Activated B cell treated with CpG ODN at 0.5 μM for 24 hours (primary cell): ENCODE measurements at regions not wholly inside any gene's neighbourhood (a gene's known extent, or its start where the extent isn't known, plus 50 kb on each side); places are given as distances from the start of the nearest gene placed in this dataset.
"Not testable (repeated sequence)": the region's sequence is repeated elsewhere in the genome, so short reads cannot be mapped to it uniquely, and the experiment has no call there.

Experiments
- ATAC-seq: fragments of 200-7000 bp; cut with Tn5 transposase; one replicate; pipeline ENCODE4 v1.10.0; 2021; ENCODE audit warnings: low read depth, mild to moderate bottlenecking, moderate library complexity
- CTCF ChIA-PET: fragments of 350-600 bp; sonication (Branson Sonifier 250); formaldehyde crosslinking; loops from one replicate; lab custom pipeline; 2021; ENCODE audit warnings: antibody characterized with exemption; lab: Charles Lee
- POLR2A ChIA-PET: fragments of 350-600 bp; sonication (Branson Sonifier 250); formaldehyde crosslinking; loops from one replicate; lab custom pipeline; 2021; ENCODE audit warnings: antibody characterized with exemption; lab: Charles Lee
- DNase-seq: peaks from one replicate; pipeline ENCODE4 v3.0.0; 2022
- H3K27ac Mint-ChIP-seq: one replicate; pipeline ENCODE4 v1.8.0; 2020; ENCODE audit warnings: mixed read lengths
- H3K27me3 Mint-ChIP-seq: one replicate; pipeline ENCODE4 v1.8.0; 2021; ENCODE audit warnings: mixed read lengths
- H3K36me3 Mint-ChIP-seq: one replicate; pipeline ENCODE4 v1.8.0; 2021; ENCODE audit warnings: low read depth, mixed read lengths
- H3K4me1 Mint-ChIP-seq: one replicate; pipeline ENCODE4 v1.8.0; 2021; ENCODE audit warnings: mixed read lengths
- H3K4me3 Mint-ChIP-seq: one replicate; pipeline ENCODE4 v1.8.0; 2020; ENCODE audit warnings: mild to moderate bottlenecking, mixed read lengths
- H3K9me3 Mint-ChIP-seq: one replicate; pipeline ENCODE4 v1.8.0; 2020; ENCODE audit warnings: mixed read lengths
- intact Hi-C: fragments of 100-400 bp; cut with micrococcal nuclease; formaldehyde crosslinking; loops from one replicate; pipeline ENCODE4 v1.15.1; 2024
- TF ChIP-seq, protein P1 (sequence below): fragments of 200-600 bp; IDR thresholded peaks from one replicate; pipeline ENCODE4 v1.8.0; 2022; ENCODE audit warnings: antibody characterized with exemption, mild to moderate bottlenecking

DNA sequence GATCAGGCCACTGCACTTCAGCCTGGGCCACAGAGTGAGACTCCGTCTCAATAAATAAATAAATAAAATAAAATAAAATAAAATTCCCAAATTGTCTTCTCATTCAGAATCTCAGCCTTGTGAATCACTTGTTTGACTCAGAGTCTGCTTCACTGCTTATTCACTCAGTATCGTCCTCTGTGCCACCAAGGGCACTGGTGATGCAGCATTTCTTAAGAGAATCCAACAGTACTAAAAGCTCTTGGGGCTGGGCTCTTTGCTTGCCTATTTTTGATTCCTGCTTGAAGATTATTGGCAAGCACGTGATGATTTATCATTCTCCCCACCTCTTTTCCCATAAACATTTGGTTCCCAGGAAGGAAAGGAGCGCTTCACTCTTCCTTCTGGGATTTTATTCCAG lies 54.8 kb upstream of the HMGB1 start:
- Mint-ChIP-seq H3K9me3 (no peaks in the 10 kb centered on the region), H3K4me1 (no peaks in the 10 kb centered on the region), H3K27me3 (no peaks in the 10 kb centered on the region), H3K27ac (no peak overlapping the region), H3K4me3 (no peak overlapping the region), H3K36me3 (no peaks in the 10 kb centered on the region)
- intact Hi-C loops = no loop called here
- ATAC-seq (no peak), DNase-seq (no peak)
- POLR2A ChIA-PET = no interaction called here
- TF ChIP-seq, protein P1, sequence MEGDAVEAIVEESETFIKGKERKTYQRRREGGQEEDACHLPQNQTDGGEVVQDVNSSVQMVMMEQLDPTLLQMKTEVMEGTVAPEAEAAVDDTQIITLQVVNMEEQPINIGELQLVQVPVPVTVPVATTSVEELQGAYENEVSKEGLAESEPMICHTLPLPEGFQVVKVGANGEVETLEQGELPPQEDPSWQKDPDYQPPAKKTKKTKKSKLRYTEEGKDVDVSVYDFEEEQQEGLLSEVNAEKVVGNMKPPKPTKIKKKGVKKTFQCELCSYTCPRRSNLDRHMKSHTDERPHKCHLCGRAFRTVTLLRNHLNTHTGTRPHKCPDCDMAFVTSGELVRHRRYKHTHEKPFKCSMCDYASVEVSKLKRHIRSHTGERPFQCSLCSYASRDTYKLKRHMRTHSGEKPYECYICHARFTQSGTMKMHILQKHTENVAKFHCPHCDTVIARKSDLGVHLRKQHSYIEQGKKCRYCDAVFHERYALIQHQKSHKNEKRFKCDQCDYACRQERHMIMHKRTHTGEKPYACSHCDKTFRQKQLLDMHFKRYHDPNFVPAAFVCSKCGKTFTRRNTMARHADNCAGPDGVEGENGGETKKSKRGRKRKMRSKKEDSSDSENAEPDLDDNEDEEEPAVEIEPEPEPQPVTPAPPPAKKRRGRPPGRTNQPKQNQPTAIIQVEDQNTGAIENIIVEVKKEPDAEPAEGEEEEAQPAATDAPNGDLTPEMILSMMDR = no peak
- CTCF ChIA-PET = no interaction called here

DNA sequence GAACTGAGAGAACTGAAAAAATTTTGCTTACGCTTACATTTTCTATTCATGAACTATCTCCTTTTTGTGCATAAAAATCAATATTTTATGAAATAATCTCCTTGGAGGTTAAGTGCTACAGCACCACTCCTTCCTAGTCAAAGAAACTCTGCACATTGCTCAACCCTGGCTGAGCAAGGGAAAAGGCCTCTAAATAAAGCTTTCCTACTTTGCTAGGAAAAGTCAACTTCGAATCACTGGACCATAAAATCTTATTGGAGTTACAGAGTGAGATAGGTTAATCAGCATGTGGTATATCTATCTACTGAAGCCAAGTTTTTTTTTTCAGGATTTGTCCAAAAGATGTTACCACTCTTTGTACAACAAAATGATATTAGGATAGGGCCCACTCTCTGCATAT lies 57.5 kb upstream of the HMGB1 start:
- ChIA-PET POLR2A (no interaction called here), CTCF (no interaction called here)
- Mint-ChIP-seq H3K36me3 (no peaks in the 10 kb centered on the region), H3K4me3 (no peak overlapping the region), H3K4me1 (no peaks in the 10 kb centered on the region), H3K27ac (no peak overlapping the region), H3K9me3 (no peaks in the 10 kb centered on the region), H3K27me3 (no peaks in the 10 kb centered on the region)
- TF ChIP-seq, protein P1 = no peak
- intact Hi-C loops = no loop called here
- DNase-seq (no peak), ATAC-seq (no peak)

DNA sequence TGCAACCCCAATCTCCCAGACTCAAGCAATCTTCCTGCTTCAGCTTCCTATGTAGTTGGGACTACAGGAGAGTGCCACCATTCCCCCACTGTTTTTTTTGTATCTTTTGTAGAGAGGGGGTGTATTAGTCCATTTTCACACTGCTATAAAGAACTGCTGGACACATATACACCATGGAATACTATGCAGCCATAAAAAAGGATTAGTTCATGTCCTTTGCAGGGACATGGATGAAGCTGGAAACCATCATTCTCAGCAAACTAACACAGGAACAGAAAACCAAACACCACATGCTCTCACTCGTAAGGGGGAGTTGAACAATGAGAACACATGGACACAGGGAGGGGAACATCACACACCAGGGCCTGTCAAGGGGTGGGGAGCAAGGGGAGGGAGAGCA lies 58.1 kb upstream of the HMGB1 start:
- ATAC-seq, CTCF ChIA-PET, DNase-seq, H3K4me1 Mint-ChIP-seq, H3K9me3 Mint-ChIP-seq, intact Hi-C loops, H3K27me3 Mint-ChIP-seq, POLR2A ChIA-PET, H3K4me3 Mint-ChIP-seq, H3K36me3 Mint-ChIP-seq, H3K27ac Mint-ChIP-seq: not testable (repeated sequence)

DNA sequence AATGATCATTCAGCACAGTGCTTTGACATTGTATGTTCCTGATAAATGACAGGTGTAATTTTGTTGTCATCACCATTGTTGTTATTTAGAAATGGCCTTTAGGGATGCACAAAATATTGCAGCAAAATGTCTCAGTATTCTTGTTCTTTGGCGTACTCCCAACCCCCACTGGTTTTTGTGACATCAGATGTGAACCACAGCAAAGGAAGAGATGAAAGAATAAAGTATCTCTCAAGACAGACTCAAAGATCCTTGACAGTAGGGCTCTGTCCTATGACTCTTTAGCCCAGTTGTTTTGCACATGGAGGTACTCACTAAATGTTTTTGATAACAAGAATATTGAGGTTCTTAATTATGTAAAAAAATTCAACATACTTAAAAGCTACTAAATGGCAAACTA lies 59.5 kb upstream of the HMGB1 start:
- ATAC-seq, intact Hi-C loops, POLR2A ChIA-PET, H3K9me3 Mint-ChIP-seq, CTCF ChIA-PET, H3K36me3 Mint-ChIP-seq, DNase-seq, H3K4me1 Mint-ChIP-seq, H3K27ac Mint-ChIP-seq, H3K4me3 Mint-ChIP-seq, H3K27me3 Mint-ChIP-seq: not testable (repeated sequence)

DNA sequence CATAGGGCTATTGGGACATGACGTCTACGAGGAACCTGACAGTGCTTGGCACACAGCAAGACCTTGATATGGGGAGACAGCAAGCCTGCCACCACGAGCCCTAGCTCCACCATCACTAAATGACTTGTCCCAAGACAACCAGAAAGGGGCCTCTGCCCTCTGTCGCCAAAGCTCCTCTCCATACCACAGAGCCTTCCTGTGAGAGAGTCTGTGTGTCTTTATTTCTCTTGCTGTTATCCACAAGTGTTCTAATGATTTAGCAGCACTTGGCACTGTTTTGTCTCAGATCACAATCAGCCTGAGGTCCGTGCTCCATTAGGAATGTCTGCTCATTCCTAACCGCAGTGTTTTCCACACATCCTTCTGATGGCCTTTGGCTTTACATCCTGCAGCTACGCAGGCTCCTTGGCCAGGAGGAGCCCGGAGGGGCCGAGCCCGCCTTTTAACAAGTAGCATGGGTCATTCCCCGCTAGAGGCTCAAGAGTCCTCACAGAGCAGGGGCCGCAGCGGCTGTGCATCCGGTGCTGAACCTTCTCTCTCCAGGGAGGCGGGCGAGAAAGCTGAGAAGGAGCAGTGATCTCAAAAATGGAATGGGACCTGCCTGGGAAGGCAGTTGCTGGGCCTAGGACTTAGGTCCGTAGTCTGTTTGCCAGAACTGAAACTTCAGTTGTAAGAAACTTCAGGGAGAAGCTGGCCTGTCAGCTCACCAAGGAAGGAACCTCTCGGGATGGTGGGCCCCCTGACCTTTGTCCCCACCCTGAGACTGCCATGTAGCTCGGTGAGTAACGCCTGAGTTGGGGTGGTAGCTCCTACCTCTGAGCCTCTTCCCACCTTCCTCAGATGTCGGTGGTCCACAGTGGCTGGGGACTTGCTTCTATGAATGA lies 61.1 kb upstream of the HMGB1 start:
- TF ChIP-seq, protein P1 = no peak
- DNase-seq = no peak
- no peaks in the 10 kb centered on the region for H3K4me1 Mint-ChIP-seq
- ChIA-PET POLR2A (interaction anchor here (0.6 kb wide), 1 partner anchor 16 kb away, joined by 3 read pairs; no protein-coding TSS in a partner anchor), CTCF (no interaction called here)
- H3K9me3 Mint-ChIP-seq = no peaks in the 10 kb centered on the region
- H3K27me3 Mint-ChIP-seq = no peaks in the 10 kb centered on the region
- no peak for ATAC-seq
- H3K4me3 Mint-ChIP-seq = no peak overlapping the region
- no peaks in the 10 kb centered on the region for H3K36me3 Mint-ChIP-seq
- intact Hi-C loops = no loop called here
- no peak overlapping the region for H3K27ac Mint-ChIP-seq

DNA sequence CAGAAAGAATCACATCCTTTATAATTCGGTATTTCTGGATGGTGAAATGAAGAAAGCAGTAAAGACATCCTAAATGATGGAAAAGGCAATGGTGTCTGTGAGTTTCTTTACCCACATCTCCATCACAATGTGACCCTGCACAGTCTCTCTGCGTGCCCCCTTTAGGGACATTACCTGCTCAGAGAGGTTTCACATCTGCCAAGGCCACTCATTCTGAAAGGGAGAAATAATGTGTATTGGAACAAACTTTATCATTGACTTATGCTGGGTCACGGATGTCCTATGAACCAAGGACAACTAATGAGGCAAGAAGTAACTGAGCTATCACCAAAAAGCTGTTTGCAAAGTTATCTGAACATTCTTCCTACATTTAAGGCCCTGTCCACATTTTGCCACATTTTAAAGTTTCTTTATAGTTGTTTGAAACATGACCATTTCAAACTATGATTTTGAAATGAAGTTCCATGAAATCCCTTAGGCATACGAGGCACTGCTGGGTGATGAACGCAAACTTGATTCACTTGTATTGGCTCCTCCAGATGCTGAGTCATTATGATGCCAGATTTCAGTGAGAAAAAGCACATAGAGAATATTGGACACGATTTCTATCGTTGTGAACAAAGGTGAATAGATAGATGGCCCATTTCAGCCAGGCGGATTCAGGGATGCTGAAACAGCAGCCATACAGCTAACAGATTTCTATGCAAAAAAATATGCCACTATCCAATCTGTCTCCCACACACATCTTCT lies 63.5 kb upstream of the HMGB1 start:
- Mint-ChIP-seq H3K9me3 (no peaks in the 10 kb centered on the region), H3K4me3 (no peak overlapping the region), H3K36me3 (no peaks in the 10 kb centered on the region), H3K4me1 (no peaks in the 10 kb centered on the region), H3K27me3 (no peaks in the 10 kb centered on the region), H3K27ac (no peak overlapping the region)
- TF ChIP-seq, protein P1 = no peak
- intact Hi-C loops = no loop called here
- ChIA-PET POLR2A (interaction anchor here (0.6 kb wide), 1 partner anchor 218 kb away, joined by 3 read pairs; no protein-coding TSS in a partner anchor), CTCF (no interaction called here)
- DNase-seq (no peak), ATAC-seq (peak; percentile 31)
